ENCODE measurements at regions not wholly inside any gene's neighbourhood (a gene's known extent, or its start where the extent isn't known, plus 50 kb on each side); places are given as distances from the start of the nearest gene placed in this dataset.

DNA sequence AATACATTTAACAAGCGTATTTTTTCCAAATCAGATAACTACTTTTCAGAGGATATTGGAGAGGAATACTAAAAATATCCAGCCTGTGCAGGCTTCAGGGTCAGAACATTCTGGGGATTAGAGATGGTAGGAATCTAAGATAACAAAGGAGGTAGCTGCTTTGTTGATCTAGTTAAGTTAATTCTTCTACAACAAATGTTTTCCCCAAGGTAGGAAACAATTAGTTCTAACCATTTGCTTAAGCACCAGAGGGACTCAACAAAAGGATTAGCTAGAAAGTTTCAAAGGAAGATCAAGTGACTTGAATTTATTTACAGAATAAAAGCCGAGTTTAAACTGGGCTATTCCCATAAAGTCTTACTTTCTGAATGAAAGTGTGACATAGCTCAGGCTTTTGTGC, 524.2 kb downstream of the TMTC2 start:
- H4K5ac ChIP-seq (ENCODE audit: low read depth, low read length), result no peak overlapping the region
- no peak overlapping the region for H3K23ac ChIP-seq (ENCODE audit: low read depth, low read length)
- DNase-seq (no peak), ATAC-seq (ENCODE audit: low read depth) (no peak)
- H2BK120ac ChIP-seq (ENCODE audit: low read depth, low read length), result no peak overlapping the region
- no peak overlapping the region for H3K4me3 ChIP-seq (ENCODE audit: insufficient read depth, low read depth, low read length)
- POLR2A ChIA-PET (ENCODE audit: unreplicated experiment), result no interaction called here
- H3K9me1 ChIP-seq (ENCODE audit: insufficient read depth, low read length), result no peaks in the 10 kb centered on the region
- in situ Hi-C loops (cut with MboI; ENCODE audit: low sequenced_read_pairs), result no loop called here
- no peak overlapping the region for H4K8ac ChIP-seq (ENCODE audit: low read depth in 2 of 2, low read length in 2 of 2)
- no peak overlapping the region for H2AFZ ChIP-seq (replicated peaks; ENCODE audit: low read length, poor library complexity)
- intact Hi-C loops (cut with micrococcal nuclease), result no loop called here
- dilution Hi-C loops (cut with HindIII; ENCODE audit: low sequenced_read_pairs, unreplicated experiment), result no loop called here
- H3K27ac ChIP-seq (ENCODE audit: insufficient read depth, low read length), result no peak overlapping the region
- H2BK5ac ChIP-seq (ENCODE audit: low read depth, low read length, poor library complexity, severe bottlenecking), result no peak overlapping the region
- no peaks in the 10 kb centered on the region for H3K27me3 ChIP-seq (ENCODE audit: control insufficient read depth, insufficient read depth, low read length)
- no peak overlapping the region for H3K56ac ChIP-seq (ENCODE audit: extremely low read depth, insufficient read depth, low read length)
- H3K4me2 ChIP-seq (ENCODE audit: low read depth, low read length), result no peak overlapping the region
- H2BK15ac ChIP-seq (ENCODE audit: low read depth, low read length), result no peak overlapping the region
- no peak overlapping the region for H3K18ac ChIP-seq (ENCODE audit: low read depth, low read length)
- H3K79me1 ChIP-seq (ENCODE audit: low read depth in 1 of 2, low read length in 2 of 2), result no peaks in the 10 kb centered on the region
- H3K4me1 ChIP-seq (ENCODE audit: control insufficient read depth, insufficient read depth, low read length), result no peaks in the 10 kb centered on the region
- no peaks in the 10 kb centered on the region for H3K9me3 ChIP-seq (ENCODE audit: control insufficient read depth, insufficient read depth, low read length)
- no peak overlapping the region for H2AK5ac ChIP-seq (ENCODE audit: low read depth, low read length)
- H2AK9ac ChIP-seq (replicated peaks; ENCODE audit: low read depth, low read length, poor library complexity), result no peak overlapping the region
- no peak for TF ChIP-seq USF2 (IDR thresholded peaks at IDR 0.05; ENCODE audit: low read depth, low read length)
- no peak for TF ChIP-seq RCOR1 (IDR thresholded peaks at IDR 0.05; ENCODE audit: insufficient replicate concordance, low read length)
- no peak for TF ChIP-seq SMC3 (IDR thresholded peaks at IDR 0.05; ENCODE audit: low read depth, low read length)
- no CpG with 5 or more reads among the region's 2 CpGs for WGBS, 2 experiments (ENCODE audit: extremely low coverage in 2 of 2, insufficient read length in 1 of 2)
- H3K36me3 ChIP-seq (ENCODE audit: control insufficient read depth, insufficient read depth, low read length), result no peaks in the 10 kb centered on the region
- H3K9ac ChIP-seq (ENCODE audit: low read depth, low read length), result no peak overlapping the region
- CTCF ChIA-PET, result no interaction called here
- H3K14ac ChIP-seq (replicated peaks; ENCODE audit: low read depth, low read length), result no peak overlapping the region
- no TSS peak for BruUV-seq (replicated peaks)
- H3K4ac ChIP-seq (ENCODE audit: low read depth, low read length), result no peak overlapping the region
- H2BK20ac ChIP-seq (ENCODE audit: low read depth, low read length), result no peak overlapping the region
- no peak overlapping the region for H4K91ac ChIP-seq (ENCODE audit: insufficient read depth, low read depth, low read length)
- H4K20me1 ChIP-seq (ENCODE audit: insufficient read depth, low read length), result no peaks in the 10 kb centered on the region

Data from IMR-90 (cell line).